ENCODE measurements at regions not wholly inside any gene's neighbourhood (a gene's known extent, or its start where the extent isn't known, plus 50 kb on each side); places are given as distances from the start of the nearest gene placed in this dataset.

DNA sequence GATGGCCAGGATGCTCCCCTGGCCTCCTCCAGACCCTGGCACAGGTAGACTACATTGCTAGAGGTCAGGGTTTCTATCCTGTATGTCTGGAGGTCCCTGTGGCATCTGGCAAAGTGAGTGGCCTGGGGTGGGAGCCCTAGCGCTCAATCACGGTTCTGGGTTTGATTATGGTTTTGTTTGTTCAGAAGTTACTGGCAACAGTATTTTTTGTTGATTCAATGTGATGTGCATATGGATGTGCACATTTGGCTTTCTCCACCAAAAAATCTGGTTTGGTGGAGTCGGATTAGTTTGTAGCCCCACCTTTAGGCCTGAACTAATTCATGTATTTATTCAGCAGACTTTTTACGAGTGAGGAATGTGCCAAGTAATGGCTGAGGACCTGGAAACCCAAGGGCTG, 109.7 kb downstream of the VEGFA start:
- TF ChIP-seq, protein P1, sequence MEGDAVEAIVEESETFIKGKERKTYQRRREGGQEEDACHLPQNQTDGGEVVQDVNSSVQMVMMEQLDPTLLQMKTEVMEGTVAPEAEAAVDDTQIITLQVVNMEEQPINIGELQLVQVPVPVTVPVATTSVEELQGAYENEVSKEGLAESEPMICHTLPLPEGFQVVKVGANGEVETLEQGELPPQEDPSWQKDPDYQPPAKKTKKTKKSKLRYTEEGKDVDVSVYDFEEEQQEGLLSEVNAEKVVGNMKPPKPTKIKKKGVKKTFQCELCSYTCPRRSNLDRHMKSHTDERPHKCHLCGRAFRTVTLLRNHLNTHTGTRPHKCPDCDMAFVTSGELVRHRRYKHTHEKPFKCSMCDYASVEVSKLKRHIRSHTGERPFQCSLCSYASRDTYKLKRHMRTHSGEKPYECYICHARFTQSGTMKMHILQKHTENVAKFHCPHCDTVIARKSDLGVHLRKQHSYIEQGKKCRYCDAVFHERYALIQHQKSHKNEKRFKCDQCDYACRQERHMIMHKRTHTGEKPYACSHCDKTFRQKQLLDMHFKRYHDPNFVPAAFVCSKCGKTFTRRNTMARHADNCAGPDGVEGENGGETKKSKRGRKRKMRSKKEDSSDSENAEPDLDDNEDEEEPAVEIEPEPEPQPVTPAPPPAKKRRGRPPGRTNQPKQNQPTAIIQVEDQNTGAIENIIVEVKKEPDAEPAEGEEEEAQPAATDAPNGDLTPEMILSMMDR (conservative IDR thresholded peaks at IDR 0.05 in 1 of 2, IDR thresholded peaks at IDR 0.05 in 1 of 2; ENCODE audit: extremely low read depth in 1 of 2, insufficient read depth in 1 of 2, low read depth in 1 of 2, low read length in 2 of 2): no peak
- TF ChIP-seq EZH2 (IDR thresholded peaks at IDR 0.05; ENCODE audit: borderline replicate concordance, low read length): no peak
